ENCODE measurements at regions not wholly inside any gene's neighbourhood (a gene's known extent, or its start where the extent isn't known, plus 50 kb on each side); places are given as distances from the start of the nearest gene placed in this dataset.

GRCh38 chr9:120043448-120043847 is 536.5 kb downstream of the CDK5RAP2 start:
- Histone ChIP-seq H3K27me3 (ENCODE audit: insufficient read depth, low read length) (no peaks in the 10 kb centered on the region), H4K91ac (ENCODE audit: low read depth, low read length) (no peak overlapping the region), H4K12ac (ENCODE audit: low read depth, low read length) (no peak overlapping the region), H2BK12ac (ENCODE audit: low read length) (no peak overlapping the region), H2BK120ac (ENCODE audit: insufficient read depth, low read length, poor library complexity) (no peak overlapping the region), H3K4me2 (ENCODE audit: low read length) (no peak overlapping the region), H3K79me2 (ENCODE audit: control insufficient read depth, insufficient read depth, low read length, poor library complexity) (no peaks in the 10 kb centered on the region), H2AFZ (ENCODE audit: insufficient read depth, low read length, poor library complexity) (no peak overlapping the region), H3K23ac (ENCODE audit: low read length) (no peak overlapping the region), H3K4ac (ENCODE audit: low read depth, low read length) (no peak overlapping the region), H3K4me3 (ENCODE audit: low read depth, low read length) (no peak overlapping the region), H2BK5ac (ENCODE audit: low read depth, low read length, poor library complexity) (no peak overlapping the region), H3K79me1 (ENCODE audit: low read length) (no peaks in the 10 kb centered on the region), H3K9ac (ENCODE audit: low read length) (no peak overlapping the region), H3K14ac (ENCODE audit: low read length) (no peak overlapping the region), H3K4me1 (ENCODE audit: control insufficient read depth in 1 of 2, insufficient read depth in 2 of 2, low read length in 2 of 2) (no peaks in the 10 kb centered on the region), H2AK5ac (ENCODE audit: low read length) (no peak overlapping the region), H4K8ac (ENCODE audit: low read depth, low read length) (no peak overlapping the region), H3K36me3 (ENCODE audit: control insufficient read depth in 1 of 2, insufficient read depth in 2 of 2, low read length in 2 of 2) (no peaks in the 10 kb centered on the region), H3K27ac (ENCODE audit: low read depth, low read length) (no peak overlapping the region), H3K9me3 (ENCODE audit: insufficient read depth, low read depth, low read length) (no peaks in the 10 kb centered on the region), H3K18ac (ENCODE audit: low read length) (no peak overlapping the region)
- peak in 1 of 2 donors; percentile 10 for DNase-seq
- no CpG with 5 or more reads among the region's 7 CpGs for WGBS (ENCODE audit: extremely low coverage, insufficient coverage, insufficient read length)

- no peak overlapping the region for H3K4me2 ChIP-seq (ENCODE audit: low read length)
- no peak overlapping the region for H3K23ac ChIP-seq (ENCODE audit: low read length)
- no peak overlapping the region for H3K18ac ChIP-seq (ENCODE audit: low read length)
- H3K27me3 ChIP-seq (ENCODE audit: insufficient read depth, low read length): no peaks in the 10 kb centered on the region
- no peak overlapping the region for H4K8ac ChIP-seq (ENCODE audit: low read depth, low read length)
- no peak overlapping the region for H4K91ac ChIP-seq (ENCODE audit: low read depth, low read length)
- no peak overlapping the region for H4K12ac ChIP-seq (ENCODE audit: low read depth, low read length)
- no peak overlapping the region for H3K4ac ChIP-seq (ENCODE audit: low read depth, low read length)
- no peak overlapping the region for H2AK5ac ChIP-seq (ENCODE audit: low read length)
- H2BK12ac ChIP-seq (ENCODE audit: low read length): no peak overlapping the region
- H2BK120ac ChIP-seq (ENCODE audit: insufficient read depth, low read length, poor library complexity): no peak overlapping the region
- no peak overlapping the region for H3K9ac ChIP-seq (ENCODE audit: low read length)
- no peaks in the 10 kb centered on the region for H3K9me3 ChIP-seq (ENCODE audit: insufficient read depth, low read depth, low read length)
- no peak overlapping the region for H3K4me3 ChIP-seq (ENCODE audit: low read depth, low read length)
- no peaks in the 10 kb centered on the region for H3K4me1 ChIP-seq (ENCODE audit: control insufficient read depth in 1 of 2, insufficient read depth in 2 of 2, low read length in 2 of 2)
- WGBS (ENCODE audit: extremely low coverage, insufficient coverage, insufficient read length): no CpG with 5 or more reads among the region's 4 CpGs
- H3K79me2 ChIP-seq (ENCODE audit: control insufficient read depth, insufficient read depth, low read length, poor library complexity): no peaks in the 10 kb centered on the region
- H3K36me3 ChIP-seq (ENCODE audit: control insufficient read depth in 1 of 2, insufficient read depth in 2 of 2, low read length in 2 of 2): no peaks in the 10 kb centered on the region
- H3K14ac ChIP-seq (ENCODE audit: low read length): no peak overlapping the region
- H3K79me1 ChIP-seq (ENCODE audit: low read length): no peaks in the 10 kb centered on the region
- no peak for DNase-seq
- no peak overlapping the region for H3K27ac ChIP-seq (ENCODE audit: low read depth, low read length)
- H2BK5ac ChIP-seq (ENCODE audit: low read depth, low read length, poor library complexity): no peak overlapping the region
- H2AFZ ChIP-seq (ENCODE audit: insufficient read depth, low read length, poor library complexity): no peak overlapping the region
Observed at GRCh38 chr9:120040896-120041295, 539.1 kb downstream of the CDK5RAP2 start.

GRCh38 chr9:120038342-120038741 is 541.6 kb downstream of the CDK5RAP2 start:
- Histone ChIP-seq H3K18ac (ENCODE audit: low read length) (no peak overlapping the region), H3K4me2 (ENCODE audit: low read length) (no peak overlapping the region), H3K14ac (ENCODE audit: low read length) (no peak overlapping the region), H3K36me3 (ENCODE audit: control insufficient read depth in 1 of 2, insufficient read depth in 2 of 2, low read length in 2 of 2) (no peaks in the 10 kb centered on the region), H3K23ac (ENCODE audit: low read length) (no peak overlapping the region), H3K4me3 (ENCODE audit: low read depth, low read length) (no peak overlapping the region), H3K79me1 (ENCODE audit: low read length) (no peaks in the 10 kb centered on the region), H2BK12ac (ENCODE audit: low read length) (no peak overlapping the region), H3K27ac (ENCODE audit: low read depth, low read length) (no peak overlapping the region), H3K27me3 (ENCODE audit: insufficient read depth, low read length) (no peaks in the 10 kb centered on the region), H4K91ac (ENCODE audit: low read depth, low read length) (no peak overlapping the region), H2AFZ (ENCODE audit: insufficient read depth, low read length, poor library complexity) (no peak overlapping the region), H4K8ac (ENCODE audit: low read depth, low read length) (no peak overlapping the region), H2BK120ac (ENCODE audit: insufficient read depth, low read length, poor library complexity) (no peak overlapping the region), H3K79me2 (ENCODE audit: control insufficient read depth, insufficient read depth, low read length, poor library complexity) (no peaks in the 10 kb centered on the region), H3K4ac (ENCODE audit: low read depth, low read length) (no peak overlapping the region), H3K4me1 (ENCODE audit: control insufficient read depth in 1 of 2, insufficient read depth in 2 of 2, low read length in 2 of 2) (no peaks in the 10 kb centered on the region), H2AK5ac (ENCODE audit: low read length) (no peak overlapping the region), H4K12ac (ENCODE audit: low read depth, low read length) (no peak overlapping the region), H3K9me3 (ENCODE audit: insufficient read depth, low read depth, low read length) (no peaks in the 10 kb centered on the region), H3K9ac (ENCODE audit: low read length) (no peak overlapping the region), H2BK5ac (ENCODE audit: low read depth, low read length, poor library complexity) (no peak overlapping the region)
- DNase-seq: no peak
- no CpG with 5 or more reads among the region's 4 CpGs for WGBS (ENCODE audit: extremely low coverage, insufficient coverage, insufficient read length)

- no peaks in the 10 kb centered on the region for H3K9me3 ChIP-seq (ENCODE audit: insufficient read depth, low read depth, low read length)
- no peak overlapping the region for H2BK5ac ChIP-seq (ENCODE audit: low read depth, low read length, poor library complexity)
- no peak overlapping the region for H4K91ac ChIP-seq (ENCODE audit: low read depth, low read length)
- H4K12ac ChIP-seq (ENCODE audit: low read depth, low read length): no peak overlapping the region
- no peaks in the 10 kb centered on the region for H3K79me1 ChIP-seq (ENCODE audit: low read length)
- WGBS (ENCODE audit: extremely low coverage, insufficient coverage, insufficient read length): no CpG with 5 or more reads among the region's 9 CpGs
- no peak overlapping the region for H3K18ac ChIP-seq (ENCODE audit: low read length)
- peak in 1 of 2 donors; percentile 32 for DNase-seq
- H3K27me3 ChIP-seq (ENCODE audit: insufficient read depth, low read length): no peaks in the 10 kb centered on the region
- no peak overlapping the region for H3K14ac ChIP-seq (ENCODE audit: low read length)
- H2BK12ac ChIP-seq (ENCODE audit: low read length): no peak overlapping the region
- no peak overlapping the region for H3K4me2 ChIP-seq (ENCODE audit: low read length)
- H3K23ac ChIP-seq (ENCODE audit: low read length): no peak overlapping the region
- H4K8ac ChIP-seq (ENCODE audit: low read depth, low read length): no peak overlapping the region
- H3K9ac ChIP-seq (ENCODE audit: low read length): no peak overlapping the region
- H3K27ac ChIP-seq (ENCODE audit: low read depth, low read length): no peak overlapping the region
- H2AK5ac ChIP-seq (ENCODE audit: low read length): no peak overlapping the region
- H3K36me3 ChIP-seq (ENCODE audit: control insufficient read depth in 1 of 2, insufficient read depth in 2 of 2, low read length in 2 of 2): no peaks in the 10 kb centered on the region
- no peak overlapping the region for H3K4me3 ChIP-seq (ENCODE audit: low read depth, low read length)
- H2AFZ ChIP-seq (ENCODE audit: insufficient read depth, low read length, poor library complexity): no peak overlapping the region
- no peak overlapping the region for H2BK120ac ChIP-seq (ENCODE audit: insufficient read depth, low read length, poor library complexity)
- H3K79me2 ChIP-seq (ENCODE audit: control insufficient read depth, insufficient read depth, low read length, poor library complexity): no peaks in the 10 kb centered on the region
- H3K4ac ChIP-seq (ENCODE audit: low read depth, low read length): no peak overlapping the region
- no peaks in the 10 kb centered on the region for H3K4me1 ChIP-seq (ENCODE audit: control insufficient read depth in 1 of 2, insufficient read depth in 2 of 2, low read length in 2 of 2)
Observed at GRCh38 chr9:120032639-120033038, 547.3 kb downstream of the CDK5RAP2 start.

Measured in trophoblast cell (in vitro differentiated cells and primary cell).